OCI-LY1 (cell line): ENCODE measurements at regions not wholly inside any gene's neighbourhood (a gene's known extent, or its start where the extent isn't known, plus 50 kb on each side); places are given as distances from the start of the nearest gene placed in this dataset.

Source experiments
- CTCF ChIP-seq: fragments of 200-600 bp; sonication (generic), shearing (Covaris generic); IDR thresholded peaks from 2 replicates; pipeline ENCODE4 v1.5.1; 2017; ENCODE audit warnings: mild to moderate bottlenecking, antibody characterized with exemption, low read length, moderate library complexity, mixed read lengths
- EZH2 ChIP-seq: fragments of 200-600 bp; sonication (generic), shearing (Covaris generic); IDR thresholded peaks from 2 replicates; pipeline ENCODE4 v1.8.0; 2017; ENCODE audit warnings: borderline replicate concordance, mixed run types, mild to moderate bottlenecking, antibody characterized with exemption, low read length, moderate library complexity, mixed read lengths

- TF ChIP-seq CTCF (no peak), EZH2 (no peak)
These were observed 143.7 kb upstream of the COL1A2 start for GRCh38 chr7:94250987-94251386.
